GM06990 (cell line): ENCODE measurements at regions not wholly inside any gene's neighbourhood (a gene's known extent, or its start where the extent isn't known, plus 50 kb on each side); places are given as distances from the start of the nearest gene placed in this dataset.
"Not testable (repeated sequence)": the region's sequence is repeated elsewhere in the genome, so short reads cannot be mapped to it uniquely, and the experiment has no call there.

Experiments
- DNase-seq: peaks from one replicate; pipeline ENCODE4 v3.0.0-alpha.2; 2011; ENCODE audit not compliant: insufficient read length; ENCODE audit errors: extremely low read depth
- H3K27me3 ChIP-seq: replicated peaks from 2 replicates; pipeline ENCODE4 v1.6.0; 2011; ENCODE audit warnings: low read length; ENCODE audit not compliant: control insufficient read depth, insufficient read depth
- H3K36me3 ChIP-seq: 2 replicates; pipeline ENCODE4 v1.5.1; 2011; ENCODE audit warnings: low read length; ENCODE audit not compliant: control insufficient read depth, insufficient read depth
- H3K4me3 ChIP-seq: replicated peaks from 2 replicates; pipeline ENCODE4 v1.5.1; 2011; ENCODE audit warnings: low read depth, mild to moderate bottlenecking, control low read depth, low read length
- CTCF ChIP-seq: IDR thresholded peaks from 2 replicates; pipeline ENCODE4 v1.5.1; 2011; ENCODE audit warnings: low read length, control low read depth, mild to moderate bottlenecking, inconsistent platforms; ENCODE audit not compliant: insufficient read depth, poor library complexity, severe bottlenecking

GRCh38 chr9:6144947-6145346 is 70.7 kb upstream of the IL33 start:
- TF ChIP-seq CTCF: no peak
- no peak for DNase-seq
- H3K4me3 ChIP-seq: no peak overlapping the region
- H3K36me3 ChIP-seq: no peaks in the 10 kb centered on the region
- no peaks in the 10 kb centered on the region for H3K27me3 ChIP-seq

- no peak overlapping the region for H3K4me3 ChIP-seq
- H3K27me3 ChIP-seq: no peaks in the 10 kb centered on the region
- no peaks in the 10 kb centered on the region for H3K36me3 ChIP-seq
- no peak for TF ChIP-seq CTCF
- no peak for DNase-seq
These were observed 72.7 kb upstream of the IL33 start for GRCh38 chr9:6142799-6143454.

GRCh38 chr9:6135780-6136179 is 79.8 kb upstream of the IL33 start:
- not testable (repeated sequence) for H3K4me3 ChIP-seq, H3K27me3 ChIP-seq, H3K36me3 ChIP-seq, DNase-seq

- no peaks in the 10 kb centered on the region for H3K27me3 ChIP-seq
- H3K4me3 ChIP-seq: no peak overlapping the region
- H3K36me3 ChIP-seq: no peaks in the 10 kb centered on the region
- no peak for DNase-seq
- TF ChIP-seq CTCF: no peak
These were observed 80.9 kb upstream of the IL33 start for GRCh38 chr9:6134661-6135180.

- TF ChIP-seq CTCF: no peak
- no peak for DNase-seq
- H3K27me3 ChIP-seq: no peaks in the 10 kb centered on the region
- H3K4me3 ChIP-seq: no peak overlapping the region
- no peaks in the 10 kb centered on the region for H3K36me3 ChIP-seq
These were observed 82.1 kb upstream of the IL33 start for GRCh38 chr9:6133346-6134063.

- no peak overlapping the region for H3K4me3 ChIP-seq
- no peaks in the 10 kb centered on the region for H3K36me3 ChIP-seq
- no peak for DNase-seq
- H3K27me3 ChIP-seq: no peaks in the 10 kb centered on the region
- TF ChIP-seq CTCF: no peak
These were observed 83.0 kb upstream of the IL33 start for GRCh38 chr9:6132650-6133049.
